H9 (cell line): ENCODE measurements at regions not wholly inside any gene's neighbourhood (a gene's known extent, or its start where the extent isn't known, plus 50 kb on each side); places are given as distances from the start of the nearest gene placed in this dataset.

Source experiments
- DNase-seq: peaks from one replicate; pipeline ENCODE4 v3.0.0-alpha.2; 2017
- H2AFZ ChIP-seq: one replicate; pipeline ENCODE4 v1.6.1; 2013; ENCODE audit warnings: mild to moderate bottlenecking, low read length, control low read depth, moderate library complexity
- H2AK5ac ChIP-seq: 2 replicates; pipeline ENCODE4 v1.6.1; 2013; ENCODE audit warnings: low read length, control low read depth, mixed read lengths; ENCODE audit not compliant: insufficient read length
- H2BK120ac ChIP-seq: one replicate; pipeline ENCODE4 v1.6.1; 2013; ENCODE audit warnings: low read depth, mild to moderate bottlenecking, low read length, control low read depth, inconsistent platforms; ENCODE audit not compliant: poor library complexity, severe bottlenecking
- H2BK12ac ChIP-seq: 2 replicates; pipeline ENCODE4 v1.6.1; 2013; ENCODE audit warnings: low read length, control low read depth, mixed read lengths, low read depth; ENCODE audit not compliant: insufficient read length
- H2BK15ac ChIP-seq: 2 replicates; pipeline ENCODE4 v1.6.1; 2013; ENCODE audit warnings: low read depth, low read length, control low read depth
- H2BK20ac ChIP-seq: one replicate; pipeline ENCODE4 v1.6.1; 2013; ENCODE audit warnings: low read depth, mild to moderate bottlenecking, low read length, control low read depth, inconsistent platforms; ENCODE audit not compliant: poor library complexity, severe bottlenecking
- H2BK5ac ChIP-seq: 2 replicates; pipeline ENCODE4 v1.6.1; 2013; ENCODE audit warnings: low read length, control low read depth, mixed read lengths; ENCODE audit not compliant: insufficient read length
- H3K14ac ChIP-seq: 2 replicates; pipeline ENCODE4 v1.6.1; 2013; ENCODE audit warnings: low read length, control low read depth; ENCODE audit not compliant: insufficient read depth
- H3K18ac ChIP-seq: 2 replicates; pipeline ENCODE4 v1.6.1; 2013; ENCODE audit warnings: low read depth, mild to moderate bottlenecking, mixed read lengths, low read length, control low read depth; ENCODE audit not compliant: insufficient read length
- H3K23ac ChIP-seq: 2 replicates; pipeline ENCODE4 v1.6.1; 2013; ENCODE audit warnings: low read length, control low read depth, mixed read lengths, low read depth; ENCODE audit not compliant: insufficient read length
- H3K23me2 ChIP-seq: 2 replicates; pipeline ENCODE4 v1.6.1; 2013; ENCODE audit warnings: low read depth, mild to moderate bottlenecking, mixed read lengths, low read length, control low read depth; ENCODE audit not compliant: insufficient read length, poor library complexity, severe bottlenecking
- H3K27ac ChIP-seq: 2 replicates; pipeline ENCODE4 v1.5.1; 2013; ENCODE audit warnings: low read length, control low read depth, mixed read lengths, low read depth; ENCODE audit not compliant: insufficient read length
- H3K27me3 ChIP-seq: 2 replicates; pipeline ENCODE4 v1.6.1; 2013; ENCODE audit warnings: low read length, control low read depth, inconsistent platforms; ENCODE audit not compliant: insufficient read depth
- H3K4ac ChIP-seq: 2 replicates; pipeline ENCODE4 v1.6.1; 2013; ENCODE audit warnings: low read depth, mild to moderate bottlenecking, control low read depth, inconsistent platforms, low read length, moderate library complexity
- H3K4me1 ChIP-seq: 2 replicates; pipeline ENCODE4 v1.6.1; 2013; ENCODE audit warnings: low read length, control low read depth, inconsistent platforms; ENCODE audit not compliant: insufficient read depth
- H3K4me2 ChIP-seq: 2 replicates; pipeline ENCODE4 v1.6.1; 2013; ENCODE audit warnings: low read length, control low read depth, mixed read lengths; ENCODE audit not compliant: insufficient read length, insufficient read depth
- H3K56ac ChIP-seq: 2 replicates; pipeline ENCODE4 v1.6.1; 2013; ENCODE audit warnings: low read depth, mild to moderate bottlenecking, mixed read lengths, low read length, control low read depth; ENCODE audit not compliant: insufficient read length
- H3K79me1 ChIP-seq: 2 replicates; pipeline ENCODE4 v1.6.1; 2013; ENCODE audit warnings: low read depth, mild to moderate bottlenecking, moderate library complexity, low read length, control low read depth, inconsistent platforms; ENCODE audit not compliant: insufficient read depth, poor library complexity, severe bottlenecking
- H3K79me2 ChIP-seq: 2 replicates; pipeline ENCODE4 v1.6.1; 2013; ENCODE audit warnings: low read length, control low read depth, inconsistent platforms; ENCODE audit not compliant: insufficient read depth
- H3K9ac ChIP-seq: 2 replicates; pipeline ENCODE4 v1.6.1; 2013; ENCODE audit warnings: low read length, control low read depth, mixed read lengths; ENCODE audit not compliant: insufficient read length; ENCODE audit errors: extremely low read depth
- H3K9me3 ChIP-seq: one replicate; pipeline ENCODE4 v1.6.1; 2013; ENCODE audit warnings: low read depth, low read length, inconsistent platforms; ENCODE audit not compliant: control insufficient read depth
- H3T11ph ChIP-seq: one replicate; pipeline ENCODE4 v1.6.1; 2013; ENCODE audit warnings: mild to moderate bottlenecking, low read length, control low read depth, inconsistent platforms
- H4K20me1 ChIP-seq: one replicate; pipeline ENCODE4 v1.6.1; 2013; ENCODE audit not compliant: control insufficient read depth, insufficient read length, insufficient read depth
- H4K5ac ChIP-seq: 2 replicates; pipeline ENCODE4 v1.6.1; 2013; ENCODE audit warnings: low read depth, mild to moderate bottlenecking, mixed read lengths, low read length, control low read depth; ENCODE audit not compliant: insufficient read length
- H4K8ac ChIP-seq: replicated peaks from 2 replicates; pipeline ENCODE4 v1.6.1; 2013; ENCODE audit warnings: low read length, control low read depth, mixed read lengths, low read depth; ENCODE audit not compliant: insufficient read length
- H4K91ac ChIP-seq: 2 replicates; pipeline ENCODE4 v1.6.1; 2013; ENCODE audit warnings: low read depth, mild to moderate bottlenecking, moderate library complexity, mixed read lengths, low read length, control low read depth; ENCODE audit not compliant: insufficient read length
- H3K27ac Mint-ChIP-seq, 3 experiments: 2 replicates in 2 of 3; 3 replicates in 1 of 3; pipeline ENCODE4 v1.8.0; 2020 to 2021; ENCODE audit warnings: mixed read lengths in 3 of 3, mild to moderate bottlenecking in 1 of 3, moderate library complexity in 1 of 3
- H3K27me3 Mint-ChIP-seq: 2 replicates; pipeline ENCODE4 v1.8.0; 2021; ENCODE audit warnings: low read depth, mild to moderate bottlenecking, moderate library complexity, mixed read lengths
- H3K36me3 Mint-ChIP-seq, 3 experiments: 2 replicates in 2 of 3; 3 replicates in 1 of 3; pipeline ENCODE4 v1.8.0; 2020 to 2021; ENCODE audit warnings: low read depth in 3 of 3, mixed read lengths in 3 of 3; ENCODE audit not compliant: insufficient read depth in 1 of 3
- H3K4me1 Mint-ChIP-seq, 2 experiments: 2 replicates each; pipeline ENCODE4 v1.8.0; 2020; ENCODE audit warnings: mixed read lengths in 2 of 2
- H3K4me3 Mint-ChIP-seq, 2 experiments: 2 replicates in 1 of 2; 3 replicates in 1 of 2; pipeline ENCODE4 v1.8.0; 2020 to 2021; ENCODE audit warnings: mild to moderate bottlenecking in 2 of 2, mixed read lengths in 2 of 2, moderate library complexity in 1 of 2
- H3K9me3 Mint-ChIP-seq, 2 experiments: 2 replicates in 1 of 2; 3 replicates in 1 of 2; pipeline ENCODE4 v1.8.0; 2020; ENCODE audit warnings: mild to moderate bottlenecking in 2 of 2, mixed read lengths in 2 of 2, moderate library complexity in 1 of 2
- WGBS: extraction: QIAGEN DNeasy Blood & Tissue Kit; methylation state at CpG from one replicate; pipeline ENCODE4 v1.1.7; 2013; ENCODE audit warnings: missing lambda C conversion rate, low lambda C conversion rate, mixed read lengths; ENCODE audit not compliant: insufficient read length; ENCODE audit errors: extremely low coverage; 5-methylcytosine and 5-hydroxymethylcytosine counted together
- TF ChIP-seq, protein P1 (sequence below): fragments of 200-600 bp; sonication (generic); conservative IDR thresholded peaks from 3 replicates; pipeline ENCODE4 v1.8.0; 2021; ENCODE audit warnings: antibody characterized with exemption, mild to moderate bottlenecking

DNA sequence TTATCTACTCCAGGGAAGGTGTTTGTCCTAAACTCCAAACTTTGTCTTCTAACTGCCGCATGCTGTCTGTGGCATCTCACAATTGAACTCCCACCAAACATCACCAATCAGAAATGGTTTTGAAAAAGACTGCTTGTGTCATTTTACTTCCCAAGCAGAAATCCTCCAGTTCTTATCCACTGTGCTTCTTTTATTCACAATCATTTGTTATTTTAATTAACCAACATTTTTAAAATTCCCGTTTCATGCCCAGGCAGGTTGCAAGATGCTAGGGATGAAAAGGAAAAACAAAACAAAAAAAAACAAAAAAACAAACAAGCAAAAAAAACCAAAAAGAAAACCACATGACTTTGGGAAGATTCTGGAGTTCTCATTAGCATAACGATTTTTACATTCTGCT, 63.5 kb upstream of the RAB27B start:
- Histone ChIP-seq H4K8ac (no peak overlapping the region), H3K79me1 (no peaks in the 10 kb centered on the region), H4K5ac (no peak overlapping the region), H2BK15ac (no peak overlapping the region), H3T11ph (no peak overlapping the region), H2BK120ac (no peak overlapping the region), H3K4ac (no peak overlapping the region), H3K14ac (no peak overlapping the region), H4K20me1 (no peaks in the 10 kb centered on the region), H3K56ac (no peak overlapping the region), H3K9me3 (no peaks in the 10 kb centered on the region), H3K27ac (no peak overlapping the region), H4K91ac (no peak overlapping the region), H2BK20ac (no peak overlapping the region), H3K4me2 (no peak overlapping the region), H3K23me2 (no peaks in the 10 kb centered on the region), H2BK12ac (no peak overlapping the region), H3K4me1 (peaks cover 7% of the 10 kb centered on the region), H2BK5ac (no peak overlapping the region), H3K79me2 (no peaks in the 10 kb centered on the region), H3K23ac (no peak overlapping the region), H3K27me3 (no peaks in the 10 kb centered on the region), H2AK5ac (no peak overlapping the region), H2AFZ (no peak overlapping the region), H3K9ac (no peak overlapping the region), H3K18ac (no peak overlapping the region)
- Mint-ChIP-seq H3K36me3 (peaks cover 0 to 5% (median 1%) of the 10 kb centered on the region in 3 experiments; a peak in 4 of 7 replicates), H3K4me1 (peaks cover 30 to 40% of the 10 kb centered on the region in 2 experiments), H3K27ac (peak overlapping the region in 2 of 3 experiments; percentile 22 to 41; a peak in 3 of 7 replicates), H3K9me3 (peaks cover 0 to 4% of the 10 kb centered on the region in 2 experiments; a peak in 3 of 5 replicates), H3K4me3 (no peak overlapping the region), H3K27me3 (no peaks in the 10 kb centered on the region)
- no CpG with 5 or more reads among the region's 3 CpGs for WGBS
- TF ChIP-seq, protein P1, sequence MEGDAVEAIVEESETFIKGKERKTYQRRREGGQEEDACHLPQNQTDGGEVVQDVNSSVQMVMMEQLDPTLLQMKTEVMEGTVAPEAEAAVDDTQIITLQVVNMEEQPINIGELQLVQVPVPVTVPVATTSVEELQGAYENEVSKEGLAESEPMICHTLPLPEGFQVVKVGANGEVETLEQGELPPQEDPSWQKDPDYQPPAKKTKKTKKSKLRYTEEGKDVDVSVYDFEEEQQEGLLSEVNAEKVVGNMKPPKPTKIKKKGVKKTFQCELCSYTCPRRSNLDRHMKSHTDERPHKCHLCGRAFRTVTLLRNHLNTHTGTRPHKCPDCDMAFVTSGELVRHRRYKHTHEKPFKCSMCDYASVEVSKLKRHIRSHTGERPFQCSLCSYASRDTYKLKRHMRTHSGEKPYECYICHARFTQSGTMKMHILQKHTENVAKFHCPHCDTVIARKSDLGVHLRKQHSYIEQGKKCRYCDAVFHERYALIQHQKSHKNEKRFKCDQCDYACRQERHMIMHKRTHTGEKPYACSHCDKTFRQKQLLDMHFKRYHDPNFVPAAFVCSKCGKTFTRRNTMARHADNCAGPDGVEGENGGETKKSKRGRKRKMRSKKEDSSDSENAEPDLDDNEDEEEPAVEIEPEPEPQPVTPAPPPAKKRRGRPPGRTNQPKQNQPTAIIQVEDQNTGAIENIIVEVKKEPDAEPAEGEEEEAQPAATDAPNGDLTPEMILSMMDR, result no peak
- no peak for DNase-seq
